ENCODE measurements at regions not wholly inside any gene's neighbourhood (a gene's known extent, or its start where the extent isn't known, plus 50 kb on each side); places are given as distances from the start of the nearest gene placed in this dataset.
"Not testable (repeated sequence)": the region's sequence is repeated elsewhere in the genome, so short reads cannot be mapped to it uniquely, and the experiment has no call there.

DNA sequence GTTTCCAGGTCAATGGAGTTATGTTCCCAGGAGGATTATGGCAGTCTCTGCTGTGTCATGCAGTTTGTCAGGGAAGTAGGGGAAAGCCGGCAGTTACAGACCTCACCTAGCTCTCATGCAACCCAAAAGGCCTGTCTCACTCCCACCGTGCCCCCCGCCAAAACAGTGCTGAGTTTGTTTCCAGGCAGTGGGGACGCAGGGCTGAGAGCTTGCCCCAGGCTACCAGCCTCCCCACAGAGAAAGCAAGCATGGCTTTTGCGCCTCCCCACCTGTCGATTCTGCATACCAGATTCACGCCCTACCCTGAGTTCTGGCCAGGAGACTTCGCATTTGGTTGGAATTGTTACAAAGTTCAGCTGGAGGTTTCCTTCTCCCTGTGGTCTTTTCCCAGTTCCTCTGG is 383.9 kb downstream of the PCDH11X start:
- not testable (repeated sequence) for H3K9me3 Mint-ChIP-seq, H3K4me3 Mint-ChIP-seq

DNA sequence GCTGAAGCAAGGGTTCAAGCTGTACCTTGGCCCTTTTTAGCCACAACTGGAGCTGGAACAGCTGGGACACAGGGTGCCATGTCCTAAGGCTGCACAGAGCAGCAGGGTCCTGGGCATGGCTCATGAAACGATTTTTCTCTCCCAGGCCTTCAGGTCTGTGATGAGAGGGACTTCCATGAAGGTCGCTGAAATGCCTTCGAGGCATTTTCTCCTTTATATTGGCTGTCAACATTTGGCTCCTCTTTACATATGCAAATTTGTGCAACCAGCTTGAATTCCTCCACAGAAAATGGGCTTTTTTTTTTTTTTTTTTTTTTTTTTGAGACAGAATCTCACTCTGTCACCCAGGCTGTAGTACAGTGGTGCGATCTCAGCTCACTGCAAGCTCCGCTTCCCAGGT is 430.8 kb downstream of the PCDH11X start:
- H3K27me3 Mint-ChIP-seq, result no peaks in the 10 kb centered on the region
- H3K4me1 ChIP-seq (ENCODE audit: insufficient read depth, low read length), result no peaks in the 10 kb centered on the region
- ChIA-PET CTCF (ENCODE audit: partially characterized antibody) (no interaction called here), POLR2A (ENCODE audit: partially characterized antibody) (no interaction called here)
- no peaks in the 10 kb centered on the region for H3K36me3 ChIP-seq (ENCODE audit: insufficient read depth, low read length)
- no peak overlapping the region for H3K27ac ChIP-seq (ENCODE audit: low read depth, low read length)
- no peak for DNase-seq
- H3K4me3 ChIP-seq (ENCODE audit: low read length in 2 of 2), result no peak overlapping the region
- no peaks in the 10 kb centered on the region for H3K9me3 ChIP-seq (ENCODE audit: control insufficient read depth in 1 of 2, low read length in 2 of 2)
- no peak overlapping the region for H3K4me3 Mint-ChIP-seq
- no peak overlapping the region for H3K27ac Mint-ChIP-seq
- H3K9me3 Mint-ChIP-seq, result peaks cover 0 to 11% (median 2%) of the 10 kb centered on the region in 8 donors
- no peaks in the 10 kb centered on the region for H3K27me3 ChIP-seq (ENCODE audit: insufficient read depth, low read length)
- no peaks in the 10 kb centered on the region for H3K36me3 Mint-ChIP-seq
- no peaks in the 10 kb centered on the region for H3K4me1 Mint-ChIP-seq
- intact Hi-C loops (cut with micrococcal nuclease), result no loop called here

More for the DNA sequence above, 383.9 kb downstream of the PCDH11X start:
- H3K4me1 Mint-ChIP-seq; POLR2A ChIA-PET (ENCODE audit: partially characterized antibody); H3K27ac Mint-ChIP-seq; H3K36me3 ChIP-seq (ENCODE audit: insufficient read depth, low read length); H3K9me3 ChIP-seq (ENCODE audit: control insufficient read depth in 1 of 2, low read length in 2 of 2); intact Hi-C loops (cut with micrococcal nuclease); H3K27ac ChIP-seq (ENCODE audit: low read depth, low read length); H3K4me3 ChIP-seq (ENCODE audit: low read length in 2 of 2); DNase-seq; H3K36me3 Mint-ChIP-seq; H3K4me1 ChIP-seq (ENCODE audit: insufficient read depth, low read length); H3K27me3 ChIP-seq (ENCODE audit: insufficient read depth, low read length); H3K27me3 Mint-ChIP-seq; CTCF ChIA-PET (ENCODE audit: partially characterized antibody): not testable (repeated sequence)

- Mint-ChIP-seq H3K36me3 (no peaks in the 10 kb centered on the region), H3K27ac (no peak overlapping the region), H3K4me1 (no peaks in the 10 kb centered on the region), H3K4me3 (no peak overlapping the region), H3K27me3 (no peaks in the 10 kb centered on the region), H3K9me3 (peaks cover 0 to 11% (median 2%) of the 10 kb centered on the region in 8 donors)
- DNase-seq, result no peak
- Histone ChIP-seq H3K9me3 (ENCODE audit: control insufficient read depth in 1 of 2, low read length in 2 of 2) (no peaks in the 10 kb centered on the region), H3K27ac (ENCODE audit: low read depth, low read length) (no peak overlapping the region), H3K36me3 (ENCODE audit: insufficient read depth, low read length) (no peaks in the 10 kb centered on the region), H3K4me3 (ENCODE audit: low read length in 2 of 2) (no peak overlapping the region), H3K4me1 (ENCODE audit: insufficient read depth, low read length) (no peaks in the 10 kb centered on the region), H3K27me3 (ENCODE audit: insufficient read depth, low read length) (no peaks in the 10 kb centered on the region)
- CTCF ChIA-PET (ENCODE audit: partially characterized antibody), result no interaction called here
- POLR2A ChIA-PET (ENCODE audit: partially characterized antibody), result no interaction called here
- intact Hi-C loops (cut with micrococcal nuclease), result no loop called here
Observed at GRCh38 chrX:92213786-92214185, 434.6 kb downstream of the PCDH11X start.

- H3K27ac ChIP-seq (ENCODE audit: low read depth, low read length); H3K27ac Mint-ChIP-seq; POLR2A ChIA-PET (ENCODE audit: partially characterized antibody); H3K4me3 ChIP-seq (ENCODE audit: low read length in 2 of 2); H3K4me1 Mint-ChIP-seq; CTCF ChIA-PET (ENCODE audit: partially characterized antibody); H3K27me3 Mint-ChIP-seq; intact Hi-C loops (cut with micrococcal nuclease); H3K9me3 ChIP-seq (ENCODE audit: control insufficient read depth in 1 of 2, low read length in 2 of 2); H3K4me1 ChIP-seq (ENCODE audit: insufficient read depth, low read length); H3K27me3 ChIP-seq (ENCODE audit: insufficient read depth, low read length); H3K36me3 ChIP-seq (ENCODE audit: insufficient read depth, low read length); DNase-seq; H3K36me3 Mint-ChIP-seq; H3K4me3 Mint-ChIP-seq: not testable (repeated sequence)
- peaks cover 0 to 11% (median 2%) of the 10 kb centered on the region in 8 donors for H3K9me3 Mint-ChIP-seq
Observed at GRCh38 chrX:92215011-92215410, 435.8 kb downstream of the PCDH11X start.

- Histone ChIP-seq H3K4me1 (ENCODE audit: insufficient read depth, low read length) (no peaks in the 10 kb centered on the region), H3K36me3 (ENCODE audit: insufficient read depth, low read length) (no peaks in the 10 kb centered on the region), H3K27ac (ENCODE audit: low read depth, low read length) (no peak overlapping the region), H3K4me3 (ENCODE audit: low read length in 2 of 2) (no peak overlapping the region), H3K27me3 (ENCODE audit: insufficient read depth, low read length) (no peaks in the 10 kb centered on the region), H3K9me3 (ENCODE audit: control insufficient read depth in 1 of 2, low read length in 2 of 2) (no peaks in the 10 kb centered on the region)
- H3K9me3 Mint-ChIP-seq, result peaks cover 0 to 4% (median 0%) of the 10 kb centered on the region in 8 donors
- POLR2A ChIA-PET (ENCODE audit: partially characterized antibody), result no interaction called here
- H3K27ac Mint-ChIP-seq, result no peak overlapping the region
- no peak for DNase-seq
- no peaks in the 10 kb centered on the region for H3K27me3 Mint-ChIP-seq
- no peaks in the 10 kb centered on the region for H3K36me3 Mint-ChIP-seq
- H3K4me3 Mint-ChIP-seq, result no peak overlapping the region
- no peaks in the 10 kb centered on the region for H3K4me1 Mint-ChIP-seq
- intact Hi-C loops (cut with micrococcal nuclease), result no loop called here
- CTCF ChIA-PET (ENCODE audit: partially characterized antibody), result no interaction called here
Observed at GRCh38 chrX:92224406-92224805, 445.2 kb downstream of the PCDH11X start.

GRCh38 chrX:92230628-92231027 is 451.5 kb downstream of the PCDH11X start:
- no peak for DNase-seq
- Mint-ChIP-seq H3K27me3 (no peaks in the 10 kb centered on the region), H3K4me3 (no peak overlapping the region), H3K27ac (no peak overlapping the region), H3K36me3 (no peaks in the 10 kb centered on the region), H3K9me3 (no peaks in the 10 kb centered on the region), H3K4me1 (no peaks in the 10 kb centered on the region)
- Histone ChIP-seq H3K9me3 (ENCODE audit: control insufficient read depth in 1 of 2, low read length in 2 of 2) (no peaks in the 10 kb centered on the region), H3K4me1 (ENCODE audit: insufficient read depth, low read length) (no peaks in the 10 kb centered on the region), H3K4me3 (ENCODE audit: low read length in 2 of 2) (no peak overlapping the region), H3K27ac (ENCODE audit: low read depth, low read length) (no peak overlapping the region), H3K27me3 (ENCODE audit: insufficient read depth, low read length) (no peaks in the 10 kb centered on the region), H3K36me3 (ENCODE audit: insufficient read depth, low read length) (no peaks in the 10 kb centered on the region)
- intact Hi-C loops (cut with micrococcal nuclease), result no loop called here
- ChIA-PET POLR2A (ENCODE audit: partially characterized antibody) (no interaction called here), CTCF (ENCODE audit: partially characterized antibody) (no interaction called here)

GRCh38 chrX:92231391-92231790 is 452.2 kb downstream of the PCDH11X start:
- H3K27ac ChIP-seq (ENCODE audit: low read depth, low read length), result no peak overlapping the region
- ChIA-PET CTCF (ENCODE audit: partially characterized antibody) (no interaction called here), POLR2A (ENCODE audit: partially characterized antibody) (no interaction called here)
- no peaks in the 10 kb centered on the region for H3K4me1 Mint-ChIP-seq
- no peaks in the 10 kb centered on the region for H3K9me3 ChIP-seq (ENCODE audit: control insufficient read depth in 1 of 2, low read length in 2 of 2)
- no peak overlapping the region for H3K27ac Mint-ChIP-seq
- H3K4me1 ChIP-seq (ENCODE audit: insufficient read depth, low read length), result no peaks in the 10 kb centered on the region
- H3K4me3 Mint-ChIP-seq, result no peak overlapping the region
- no peak overlapping the region for H3K4me3 ChIP-seq (ENCODE audit: low read length in 2 of 2)
- intact Hi-C loops (cut with micrococcal nuclease), result no loop called here
- H3K36me3 ChIP-seq (ENCODE audit: insufficient read depth, low read length), result no peaks in the 10 kb centered on the region
- H3K9me3 Mint-ChIP-seq, result no peaks in the 10 kb centered on the region
- no peaks in the 10 kb centered on the region for H3K27me3 ChIP-seq (ENCODE audit: insufficient read depth, low read length)
- DNase-seq, result no peak
- H3K36me3 Mint-ChIP-seq, result no peaks in the 10 kb centered on the region
- H3K27me3 Mint-ChIP-seq, result no peaks in the 10 kb centered on the region

DNA sequence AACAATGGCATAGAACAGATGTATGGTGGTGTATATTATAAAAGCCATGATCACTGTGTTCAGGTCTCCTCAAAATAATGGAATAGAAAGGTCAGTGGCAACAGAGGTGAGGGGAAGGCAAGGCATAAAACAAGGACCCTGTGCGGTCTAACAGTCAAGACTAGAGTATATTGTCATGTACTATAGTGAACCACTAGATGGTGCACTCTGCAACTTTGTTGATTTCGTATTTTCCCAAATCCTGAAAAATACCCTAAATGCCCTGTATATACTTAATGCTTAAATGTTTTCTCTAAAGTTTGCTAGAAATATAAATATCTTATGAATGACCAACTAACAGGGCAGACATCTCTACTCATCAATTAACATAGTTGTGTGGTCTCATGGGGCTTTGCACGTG is 453.0 kb downstream of the PCDH11X start:
- H3K4me3 ChIP-seq (ENCODE audit: low read length in 2 of 2), result no peak overlapping the region
- no peak overlapping the region for H3K27ac ChIP-seq (ENCODE audit: low read depth, low read length)
- CTCF ChIA-PET (ENCODE audit: partially characterized antibody), result no interaction called here
- intact Hi-C loops (cut with micrococcal nuclease), result no loop called here
- H3K9me3 Mint-ChIP-seq, result no peaks in the 10 kb centered on the region
- no peaks in the 10 kb centered on the region for H3K36me3 Mint-ChIP-seq
- no peaks in the 10 kb centered on the region for H3K27me3 Mint-ChIP-seq
- no peaks in the 10 kb centered on the region for H3K9me3 ChIP-seq (ENCODE audit: control insufficient read depth in 1 of 2, low read length in 2 of 2)
- no peak overlapping the region for H3K27ac Mint-ChIP-seq
- DNase-seq, result no peak
- H3K4me1 Mint-ChIP-seq, result no peaks in the 10 kb centered on the region
- H3K27me3 ChIP-seq (ENCODE audit: insufficient read depth, low read length), result no peaks in the 10 kb centered on the region
- no peak overlapping the region for H3K4me3 Mint-ChIP-seq
- POLR2A ChIA-PET (ENCODE audit: partially characterized antibody), result no interaction called here
- no peaks in the 10 kb centered on the region for H3K36me3 ChIP-seq (ENCODE audit: insufficient read depth, low read length)
- no peaks in the 10 kb centered on the region for H3K4me1 ChIP-seq (ENCODE audit: insufficient read depth, low read length)
